Right atrium auricular region (tissue), 2 donors: ENCODE measurements at regions not wholly inside any gene's neighbourhood (a gene's known extent, or its start where the extent isn't known, plus 50 kb on each side); places are given as distances from the start of the nearest gene placed in this dataset.

Experiments
- DNase-seq: peaks from one replicate; pipeline ENCODE4 v3.0.0-alpha.2; 2019; ENCODE audit warnings: low spot score
- H3K27ac ChIP-seq, 2 donors: fragments of 200-600 bp; sonication (generic); 1 replicate in 1 of 2; 2 replicates in 1 of 2; pipeline ENCODE4 v1.5.1; 2016 to 2019
- H3K27me3 ChIP-seq, 2 donors: fragments of 200-600 bp; sonication (generic); one replicate each; pipeline versions ENCODE4 v1.5.1 to v1.6.0; 2017 to 2019
- H3K36me3 ChIP-seq: fragments of 200-600 bp; sonication (generic); one replicate; pipeline ENCODE4 v1.5.1; 2016
- H3K4me1 ChIP-seq, 2 donors: fragments of 200-600 bp; sonication (generic); one replicate each; pipeline versions ENCODE4 v1.5.1 to v1.6.0; 2017 to 2019
- H3K4me3 ChIP-seq, 2 donors: fragments of 200-600 bp; sonication (generic); 1 replicate in 1 of 2; 2 replicates in 1 of 2; pipeline ENCODE4 v1.5.1; 2017 to 2019; ENCODE audit warnings: mild to moderate bottlenecking in 1 of 2, moderate library complexity in 1 of 2
- H3K9me3 ChIP-seq, 2 donors: fragments of 200-600 bp; sonication (generic); one replicate each; pipeline ENCODE4 v1.5.1; 2019
- CTCF ChIP-seq, 2 donors: fragments of 200-600 bp; sonication (generic); IDR thresholded peaks; one replicate each; pipeline ENCODE4 v1.5.1; 2019; ENCODE audit warnings: antibody characterized with exemption in 2 of 2

DNA sequence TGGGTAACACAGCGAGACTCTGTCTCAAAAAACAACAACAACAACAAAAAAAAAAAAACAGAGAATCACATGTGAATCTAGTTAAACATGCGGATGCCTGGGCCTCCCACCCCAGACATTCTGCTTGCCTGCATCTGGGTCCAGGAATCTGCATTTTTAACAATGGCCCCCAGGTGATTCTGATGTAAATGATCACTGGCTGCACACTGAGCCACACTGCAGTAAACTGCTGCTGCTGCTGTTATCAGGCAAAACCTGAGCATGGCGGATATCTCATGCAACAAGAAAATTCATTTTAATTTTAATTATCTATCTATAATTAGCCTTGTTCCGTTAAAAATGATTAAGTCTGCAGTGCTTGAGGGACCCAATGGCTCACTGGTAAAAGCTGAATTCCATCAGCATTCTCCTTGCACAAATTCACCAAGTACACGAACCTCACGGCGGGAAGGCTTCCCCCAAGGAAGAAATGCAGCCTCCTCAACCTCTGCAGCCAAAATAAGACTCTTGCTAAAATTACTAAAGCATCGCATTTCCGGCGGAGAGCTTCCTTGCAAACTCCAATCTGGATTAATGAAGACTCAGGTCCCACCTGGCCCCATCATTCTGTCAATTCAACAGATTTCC, 81.6 kb upstream of the SNX9 start:
- H3K36me3 ChIP-seq = no peaks in the 10 kb centered on the region
- peak; percentile 55 for DNase-seq
- no peak overlapping the region for H3K4me3 ChIP-seq
- H3K4me1 ChIP-seq = peaks cover 0 to 15% of the 10 kb centered on the region in 2 donors
- TF ChIP-seq CTCF (IDR thresholded peaks at IDR 0.05) = no peak
- no peaks in the 10 kb centered on the region for H3K9me3 ChIP-seq
- H3K27ac ChIP-seq = peak overlapping the region; percentile 51 to 52
- no peaks in the 10 kb centered on the region for H3K27me3 ChIP-seq

GRCh38 chr6:157741948-157742556, 81.0 kb upstream of the SNX9 start:
- Histone ChIP-seq H3K36me3 (no peaks in the 10 kb centered on the region), H3K4me1 (peaks cover 0 to 15% of the 10 kb centered on the region in 2 donors)
- DNase-seq = peak; percentile 59

GRCh38 chr6:157744102-157744601, 78.9 kb upstream of the SNX9 start:
- Histone ChIP-seq H3K27me3 (no peaks in the 10 kb centered on the region), H3K27ac (no peak overlapping the region), H3K9me3 (no peaks in the 10 kb centered on the region), H3K4me3 (no peak overlapping the region), H3K36me3 (no peaks in the 10 kb centered on the region), H3K4me1 (peaks cover 0 to 15% of the 10 kb centered on the region in 2 donors)
- no peak for DNase-seq
- no peak for TF ChIP-seq CTCF (IDR thresholded peaks at IDR 0.05)

More at GRCh38 chr6:157741948-157742556, 81.0 kb upstream of the SNX9 start:
- no peaks in the 10 kb centered on the region for H3K27me3 ChIP-seq
- peak overlapping the region; percentile 51 to 52 for H3K27ac ChIP-seq
- H3K4me3 ChIP-seq = no peak overlapping the region
- no peak for TF ChIP-seq CTCF (IDR thresholded peaks at IDR 0.05)
- H3K9me3 ChIP-seq = no peaks in the 10 kb centered on the region

- Histone ChIP-seq H3K36me3 (no peaks in the 10 kb centered on the region), H3K27ac (no peak overlapping the region), H3K4me1 (peaks cover 0 to 8% of the 10 kb centered on the region in 2 donors), H3K9me3 (peaks cover 0 to 3% of the 10 kb centered on the region in 2 donors), H3K4me3 (no peak overlapping the region), H3K27me3 (no peaks in the 10 kb centered on the region)
- no peak for TF ChIP-seq CTCF (IDR thresholded peaks at IDR 0.05)
- peak; percentile 43 for DNase-seq
These were observed 76.1 kb upstream of the SNX9 start for GRCh38 chr6:157746897-157747296.

- no peak for TF ChIP-seq CTCF (IDR thresholded peaks at IDR 0.05)
- no peak overlapping the region for H3K27ac ChIP-seq
- H3K4me3 ChIP-seq = no peak overlapping the region
- no peaks in the 10 kb centered on the region for H3K36me3 ChIP-seq
- H3K27me3 ChIP-seq = no peaks in the 10 kb centered on the region
- peak; percentile 13 for DNase-seq
- peaks cover 0 to 3% of the 10 kb centered on the region in 2 donors for H3K9me3 ChIP-seq
- peaks cover 0 to 3% of the 10 kb centered on the region in 2 donors for H3K4me1 ChIP-seq
These were observed 75.7 kb upstream of the SNX9 start for GRCh38 chr6:157747370-157747769.
